NCI-H1417 treated with DMSO at 0.1 percent for 48 hours (cell line): ENCODE measurements at regions not wholly inside any gene's neighbourhood (a gene's known extent, or its start where the extent isn't known, plus 50 kb on each side); places are given as distances from the start of the nearest gene placed in this dataset.
A peak's percentile ranks its signal among the peaks of the same experiment; 100 is the strongest.

Experiments
- DNase-seq: peaks from one replicate; lab custom pipeline; 2025; lab: John Stamatoyannopoulos, UW

- DNase-seq: no peak
These were observed 51.8 kb upstream of the PAX1 start for GRCh38 chr20:21653628-21654027.

GRCh38 chr20:21643417-21643816 is 62.0 kb upstream of the PAX1 start:
- no peak for DNase-seq

- DNase-seq: peak; percentile 2
These were observed 64.9 kb upstream of the PAX1 start for GRCh38 chr20:21640556-21640955.

GRCh38 chr20:21633829-21634228 is 71.6 kb upstream of the PAX1 start:
- DNase-seq: no peak

GRCh38 chr20:21632735-21633053 is 72.8 kb upstream of the PAX1 start:
- no peak for DNase-seq

GRCh38 chr20:21632031-21632734 is 73.3 kb upstream of the PAX1 start:
- DNase-seq: no peak

- no peak for DNase-seq
These were observed 76.7 kb upstream of the PAX1 start for GRCh38 chr20:21628800-21629199.

- no peak for DNase-seq
These were observed 81.7 kb upstream of the PAX1 start for GRCh38 chr20:21623781-21624094.

- no peak for DNase-seq
These were observed 82.2 kb upstream of the PAX1 start for GRCh38 chr20:21623074-21623780.

GRCh38 chr20:21622097-21622857 is 83.2 kb upstream of the PAX1 start:
- DNase-seq: no peak

GRCh38 chr20:21618759-21619416 is 86.6 kb upstream of the PAX1 start:
- DNase-seq: no peak

GRCh38 chr20:21615617-21616080 is 89.8 kb upstream of the PAX1 start:
- DNase-seq: peak; percentile 69

GRCh38 chr20:21614980-21615379 is 90.5 kb upstream of the PAX1 start:
- DNase-seq: no peak

GRCh38 chr20:21613512-21613911 is 92.0 kb upstream of the PAX1 start:
- DNase-seq: no peak

GRCh38 chr20:21609981-21610380 is 95.5 kb upstream of the PAX1 start:
- DNase-seq: no peak

GRCh38 chr20:21609221-21609620 is 95.4 kb upstream of the NKX2-2 start:
- DNase-seq: no peak

GRCh38 chr20:21608777-21609176 is 94.9 kb upstream of the NKX2-2 start:
- DNase-seq: no peak

- DNase-seq: no peak
These were observed 94.3 kb upstream of the NKX2-2 start for GRCh38 chr20:21607971-21608725.

GRCh38 chr20:21601799-21602198 is 87.9 kb upstream of the NKX2-2 start:
- no peak for DNase-seq

- no peak for DNase-seq
These were observed 72.8 kb upstream of the NKX2-2 start for GRCh38 chr20:21586682-21587081.

GRCh38 chr20:21583486-21584168 is 69.8 kb upstream of the NKX2-2 start:
- peak; percentile 95 for DNase-seq
